Gastroesophageal sphincter (tissue), 3 donors: ENCODE measurements at regions not wholly inside any gene's neighbourhood (a gene's known extent, or its start where the extent isn't known, plus 50 kb on each side); places are given as distances from the start of the nearest gene placed in this dataset.

Experiments
- EP300 ChIP-seq: sonication (generic); formaldehyde crosslinking; IDR thresholded peaks from one replicate; pipeline ENCODE4 v1.6.1; 2017; ENCODE audit warnings: antibody characterized with exemption, mild to moderate bottlenecking
- POLR2A ChIP-seq, 2 donors: fragments of 450-650 bp; IDR thresholded peaks; one replicate each; pipeline ENCODE4 v1.6.1; 2017; ENCODE audit warnings: antibody characterized with exemption in 2 of 2, mild to moderate bottlenecking in 2 of 2, moderate library complexity in 1 of 2
- POLR2AphosphoS5 ChIP-seq: sonication (generic); formaldehyde crosslinking; IDR thresholded peaks from one replicate; pipeline ENCODE4 v1.6.1; 2017; ENCODE audit warnings: antibody characterized with exemption
- TF ChIP-seq, protein P1 (sequence below), 4 experiments: fragments of 200-600 bp in 2 of 4; fragments of 450-650 bp in 2 of 4; sonication (generic) in 1 of 4; IDR thresholded peaks; one replicate each; pipeline ENCODE4 v1.5.1; 2017 to 2019; ENCODE audit warnings: antibody characterized with exemption in 4 of 4, mild to moderate bottlenecking in 2 of 4, moderate library complexity in 2 of 4

GRCh38 chr9:134491196-134491835 is 150.3 kb upstream of the COL5A1 start:
- TF ChIP-seq, protein P1, sequence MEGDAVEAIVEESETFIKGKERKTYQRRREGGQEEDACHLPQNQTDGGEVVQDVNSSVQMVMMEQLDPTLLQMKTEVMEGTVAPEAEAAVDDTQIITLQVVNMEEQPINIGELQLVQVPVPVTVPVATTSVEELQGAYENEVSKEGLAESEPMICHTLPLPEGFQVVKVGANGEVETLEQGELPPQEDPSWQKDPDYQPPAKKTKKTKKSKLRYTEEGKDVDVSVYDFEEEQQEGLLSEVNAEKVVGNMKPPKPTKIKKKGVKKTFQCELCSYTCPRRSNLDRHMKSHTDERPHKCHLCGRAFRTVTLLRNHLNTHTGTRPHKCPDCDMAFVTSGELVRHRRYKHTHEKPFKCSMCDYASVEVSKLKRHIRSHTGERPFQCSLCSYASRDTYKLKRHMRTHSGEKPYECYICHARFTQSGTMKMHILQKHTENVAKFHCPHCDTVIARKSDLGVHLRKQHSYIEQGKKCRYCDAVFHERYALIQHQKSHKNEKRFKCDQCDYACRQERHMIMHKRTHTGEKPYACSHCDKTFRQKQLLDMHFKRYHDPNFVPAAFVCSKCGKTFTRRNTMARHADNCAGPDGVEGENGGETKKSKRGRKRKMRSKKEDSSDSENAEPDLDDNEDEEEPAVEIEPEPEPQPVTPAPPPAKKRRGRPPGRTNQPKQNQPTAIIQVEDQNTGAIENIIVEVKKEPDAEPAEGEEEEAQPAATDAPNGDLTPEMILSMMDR (IDR thresholded peaks at IDR 0.05): no peak
- TF ChIP-seq POLR2A (IDR thresholded peaks at IDR 0.05) (no peak), POLR2AphosphoS5 (no peak), EP300 (no peak)
